ENCODE measurements at regions not wholly inside any gene's neighbourhood (a gene's known extent, or its start where the extent isn't known, plus 50 kb on each side); places are given as distances from the start of the nearest gene placed in this dataset.

- TF ChIP-seq POLR2AphosphoS5 (IDR thresholded peaks at IDR 0.05; ENCODE audit: low read depth): no peak
- TF ChIP-seq, protein P1, sequence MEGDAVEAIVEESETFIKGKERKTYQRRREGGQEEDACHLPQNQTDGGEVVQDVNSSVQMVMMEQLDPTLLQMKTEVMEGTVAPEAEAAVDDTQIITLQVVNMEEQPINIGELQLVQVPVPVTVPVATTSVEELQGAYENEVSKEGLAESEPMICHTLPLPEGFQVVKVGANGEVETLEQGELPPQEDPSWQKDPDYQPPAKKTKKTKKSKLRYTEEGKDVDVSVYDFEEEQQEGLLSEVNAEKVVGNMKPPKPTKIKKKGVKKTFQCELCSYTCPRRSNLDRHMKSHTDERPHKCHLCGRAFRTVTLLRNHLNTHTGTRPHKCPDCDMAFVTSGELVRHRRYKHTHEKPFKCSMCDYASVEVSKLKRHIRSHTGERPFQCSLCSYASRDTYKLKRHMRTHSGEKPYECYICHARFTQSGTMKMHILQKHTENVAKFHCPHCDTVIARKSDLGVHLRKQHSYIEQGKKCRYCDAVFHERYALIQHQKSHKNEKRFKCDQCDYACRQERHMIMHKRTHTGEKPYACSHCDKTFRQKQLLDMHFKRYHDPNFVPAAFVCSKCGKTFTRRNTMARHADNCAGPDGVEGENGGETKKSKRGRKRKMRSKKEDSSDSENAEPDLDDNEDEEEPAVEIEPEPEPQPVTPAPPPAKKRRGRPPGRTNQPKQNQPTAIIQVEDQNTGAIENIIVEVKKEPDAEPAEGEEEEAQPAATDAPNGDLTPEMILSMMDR (IDR thresholded peaks at IDR 0.05; ENCODE audit: insufficient read depth, low read length): no peak
- TF ChIP-seq REST (IDR thresholded peaks at IDR 0.05; ENCODE audit: insufficient replicate concordance, low read depth): no peak
These were observed 70.7 kb downstream of the SOX2 start for GRCh38 chr3:181782306-181782954.

All from HL-60 (cell line).